HG03045 (cell line): ENCODE measurements at regions not wholly inside any gene's neighbourhood (a gene's known extent, or its start where the extent isn't known, plus 50 kb on each side); places are given as distances from the start of the nearest gene placed in this dataset.

ENCODE experiments used
- ATAC-seq: cut with Tn5 transposase; IDR thresholded peaks from one replicate; pipeline ENCODE4 v1.9.1; 2021; ENCODE audit warnings: mild to moderate bottlenecking, moderate library complexity; ENCODE audit not compliant: unreplicated experiment

GRCh38 chr17:12365805-12366204 is 299.9 kb upstream of the MYOCD start:
- ATAC-seq: no peak

GRCh38 chr17:12369065-12369464 is 296.6 kb upstream of the MYOCD start:
- ATAC-seq: no peak

GRCh38 chr17:12376276-12376675 is 289.4 kb upstream of the MYOCD start:
- ATAC-seq: no peak

- no peak for ATAC-seq
These were observed 279.5 kb upstream of the MYOCD start for GRCh38 chr17:12386225-12386624.

- ATAC-seq: no peak
These were observed 277.5 kb upstream of the MYOCD start for GRCh38 chr17:12388226-12388625.

GRCh38 chr17:12389421-12389820 is 276.3 kb upstream of the MYOCD start:
- ATAC-seq: no peak

GRCh38 chr17:12390631-12391030 is 275.1 kb upstream of the MYOCD start:
- no peak for ATAC-seq

GRCh38 chr17:12391468-12391867 is 274.2 kb upstream of the MYOCD start:
- ATAC-seq: no peak

- no peak for ATAC-seq
These were observed 269.8 kb upstream of the MYOCD start for GRCh38 chr17:12395733-12396354.

- no peak for ATAC-seq
These were observed 267.1 kb upstream of the MYOCD start for GRCh38 chr17:12398441-12399051.

GRCh38 chr17:12402963-12403622 is 262.6 kb upstream of the MYOCD start:
- ATAC-seq: no peak

- ATAC-seq: no peak
These were observed 261.8 kb upstream of the MYOCD start for GRCh38 chr17:12403881-12404398.

- ATAC-seq: no peak
These were observed 259.0 kb upstream of the MYOCD start for GRCh38 chr17:12406623-12407215.

- ATAC-seq: no peak
These were observed 258.0 kb upstream of the MYOCD start for GRCh38 chr17:12407495-12408252.

- ATAC-seq: no peak
These were observed 256.6 kb upstream of the MYOCD start for GRCh38 chr17:12409082-12409481.

GRCh38 chr17:12410717-12411116 is 255.0 kb upstream of the MYOCD start:
- no peak for ATAC-seq

- ATAC-seq: no peak
These were observed 250.7 kb upstream of the MYOCD start for GRCh38 chr17:12415031-12415430.

- ATAC-seq: no peak
These were observed 244.6 kb upstream of the MYOCD start for GRCh38 chr17:12421077-12421476.

GRCh38 chr17:12421646-12422306 is 243.9 kb upstream of the MYOCD start:
- no peak for ATAC-seq

GRCh38 chr17:12422651-12423050 is 243.0 kb upstream of the MYOCD start:
- no peak for ATAC-seq

- ATAC-seq: no peak
These were observed 242.4 kb upstream of the MYOCD start for GRCh38 chr17:12423337-12423736.
